Spleen (tissue), 7 donors: ENCODE measurements at regions not wholly inside any gene's neighbourhood (a gene's known extent, or its start where the extent isn't known, plus 50 kb on each side); places are given as distances from the start of the nearest gene placed in this dataset.

Source experiments
- CTCF ChIP-seq, 11 experiments: fragments of 200-600 bp in 7 of 11; fragments of 450-650 bp in 4 of 11; sonication (generic) in 4 of 11; IDR thresholded peaks in 8 of 11; conservative IDR thresholded peaks in 3 of 11; 1 replicate in 7 of 11; 2 replicates in 4 of 11; pipeline versions ENCODE4 v1.4.0 to v1.8.0; 2016 to 2021; ENCODE audit warnings: antibody characterized with exemption in 11 of 11, inconsistent platforms in 4 of 11, mild to moderate bottlenecking in 1 of 11
- POLR2A ChIP-seq, 3 donors: fragments of 450-650 bp; IDR thresholded peaks; one replicate each; pipeline ENCODE4 v1.5.1; 2017; ENCODE audit warnings: antibody characterized with exemption in 3 of 3, mild to moderate bottlenecking in 1 of 3
- donor health status: DM: no; HTN: no; CAD: no; lungs with moderate emphysema.
- donor health status: DM: no; HTN: no; CAD: no.
- donor health status: DM: no; HTN: no; CAD: no.

- TF ChIP-seq CTCF (IDR thresholded peaks at IDR 0.05 in 8 of 11, conservative IDR thresholded peaks at IDR 0.05 in 3 of 11): no peak
- TF ChIP-seq POLR2A (IDR thresholded peaks at IDR 0.05): no peak
Measured at GRCh38 chr16:79310710-79311109, 289.8 kb downstream of the MAF start.
